Caco-2 (cell line): ENCODE measurements at regions not wholly inside any gene's neighbourhood (a gene's known extent, or its start where the extent isn't known, plus 50 kb on each side); places are given as distances from the start of the nearest gene placed in this dataset.

Experiments
- BruUV-seq: library from RNA; stranded (reverse); fragments of 400-500 nt; replicated peaks from 2 replicates; lab custom pipeline; 2021; lab: Mats Ljungman, UMichigan
- CTCF ChIA-PET: fragments of 300-600 bp; sonication (Branson Sonifier 250); formaldehyde crosslinking; loops from one replicate; lab custom pipeline; 2022; ENCODE audit warnings: antibody characterized with exemption; lab: Charles Lee
- POLR2A ChIA-PET: fragments of 300-600 bp; sonication (Branson Sonifier 250); formaldehyde crosslinking; loops from one replicate; lab custom pipeline; 2022; ENCODE audit warnings: antibody characterized with exemption; lab: Charles Lee
- DNase-seq, 2 experiments: peaks; one replicate each; pipeline versions ENCODE4 v3.0.0 to v3.0.0-alpha.2; 2020 to 2022
- H3K27me3 ChIP-seq: replicated peaks from 2 replicates; pipeline ENCODE4 v1.6.0; 2011; ENCODE audit warnings: low read length; ENCODE audit not compliant: control insufficient read depth, insufficient read depth
- H3K36me3 ChIP-seq: 2 replicates; pipeline ENCODE4 v1.5.1; 2011; ENCODE audit warnings: low read length; ENCODE audit not compliant: control insufficient read depth, insufficient read depth
- H3K4me1 ChIP-seq: fragments of 250-450 bp; sonication (Bioruptor Pico); 2 replicates; pipeline ENCODE4 v1.5.1; 2020; ENCODE audit warnings: mild to moderate bottlenecking
- H3K4me3 ChIP-seq: 2 replicates; pipeline ENCODE4 v1.5.1; 2011; ENCODE audit warnings: low read depth, mild to moderate bottlenecking, control low read depth, low read length
- H3K9me3 ChIP-seq: fragments of 250-450 bp; sonication (Bioruptor Pico); 2 replicates; pipeline ENCODE4 v1.5.1; 2020; ENCODE audit warnings: mild to moderate bottlenecking, moderate library complexity
- H3K27ac Mint-ChIP-seq: one replicate; pipeline ENCODE4 v1.8.0; 2022; ENCODE audit warnings: mixed read lengths; ENCODE audit not compliant: unreplicated experiment
- H3K27me3 Mint-ChIP-seq: one replicate; pipeline ENCODE4 v1.8.0; 2022; ENCODE audit warnings: mixed read lengths; ENCODE audit not compliant: insufficient read depth, unreplicated experiment
- H3K36me3 Mint-ChIP-seq: one replicate; pipeline ENCODE4 v1.8.0; 2022; ENCODE audit warnings: mild to moderate bottlenecking, mixed read lengths; ENCODE audit not compliant: insufficient read depth, unreplicated experiment
- H3K4me1 Mint-ChIP-seq: one replicate; pipeline ENCODE4 v1.8.0; 2022; ENCODE audit warnings: low read depth, mixed read lengths; ENCODE audit not compliant: unreplicated experiment
- H3K4me3 Mint-ChIP-seq: one replicate; pipeline ENCODE4 v1.8.0; 2022; ENCODE audit warnings: mild to moderate bottlenecking, moderate library complexity, mixed read lengths; ENCODE audit not compliant: unreplicated experiment
- H3K9me3 Mint-ChIP-seq: one replicate; pipeline ENCODE4 v1.8.0; 2022; ENCODE audit warnings: mixed read lengths; ENCODE audit not compliant: unreplicated experiment
- intact Hi-C: fragments of 100-400 bp; cut with micrococcal nuclease; formaldehyde crosslinking; loops from one replicate; pipeline ENCODE4 v1.10.0; 2022; ENCODE audit not compliant: unreplicated experiment
- TF ChIP-seq, protein P1 (sequence below), 2 experiments: fragments of 200-600 bp in 1 of 2; IDR thresholded peaks; 1 replicate in 1 of 2; 2 replicates in 1 of 2; pipeline versions ENCODE4 v1.5.1 to v1.8.0; 2011 to 2022; ENCODE audit warnings: antibody characterized with exemption in 1 of 2, control low read depth in 1 of 2, inconsistent platforms in 1 of 2, low read depth in 1 of 2, low read length in 1 of 2, mild to moderate bottlenecking in 1 of 2, moderate library complexity in 1 of 2; ENCODE audit not compliant: insufficient read depth in 1 of 2, severe bottlenecking in 1 of 2, unreplicated experiment in 1 of 2

DNA sequence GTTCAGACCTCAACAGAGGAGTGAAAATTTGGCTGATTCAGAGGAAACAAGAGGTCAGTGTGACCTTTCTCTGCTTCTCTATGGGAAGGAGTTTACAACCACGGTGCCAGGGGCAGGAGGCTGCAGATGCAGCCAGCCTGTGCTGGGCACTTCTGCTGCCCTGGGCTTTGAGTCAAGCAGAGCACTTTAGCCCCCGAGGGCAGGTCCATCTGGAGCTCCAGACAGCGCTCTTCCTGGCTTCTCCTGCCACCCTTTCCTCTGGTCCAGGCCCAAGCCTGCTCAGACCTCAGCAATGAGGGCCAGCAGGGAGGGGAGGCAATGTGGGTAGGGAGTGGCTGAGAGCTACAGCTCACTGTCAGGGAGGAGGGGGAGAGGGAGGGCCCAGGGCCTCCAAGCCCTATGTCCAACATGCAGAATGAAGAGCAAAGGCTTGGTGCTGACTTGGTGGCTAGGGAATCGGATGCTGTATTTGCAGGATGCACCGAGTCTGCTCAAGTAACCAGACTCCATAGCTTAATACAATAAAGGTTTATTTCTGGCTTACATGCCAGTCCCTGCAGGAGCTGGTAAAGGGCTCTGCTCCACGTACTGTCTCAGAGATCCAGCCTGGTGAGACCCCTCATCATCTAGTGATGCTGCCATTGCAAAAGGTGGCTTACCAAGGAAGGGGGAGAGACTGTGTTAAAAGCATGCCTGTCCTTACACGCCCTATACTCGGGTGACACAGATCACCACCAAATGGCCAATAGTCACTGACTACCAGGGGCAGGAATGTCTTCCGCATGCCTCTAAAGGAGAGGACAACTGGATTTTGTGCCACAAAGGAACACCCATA lies 481.6 kb downstream of the RPS24 start:
- H3K9me3 Mint-ChIP-seq: no peaks in the 10 kb centered on the region
- no TSS peak for BruUV-seq

DNA sequence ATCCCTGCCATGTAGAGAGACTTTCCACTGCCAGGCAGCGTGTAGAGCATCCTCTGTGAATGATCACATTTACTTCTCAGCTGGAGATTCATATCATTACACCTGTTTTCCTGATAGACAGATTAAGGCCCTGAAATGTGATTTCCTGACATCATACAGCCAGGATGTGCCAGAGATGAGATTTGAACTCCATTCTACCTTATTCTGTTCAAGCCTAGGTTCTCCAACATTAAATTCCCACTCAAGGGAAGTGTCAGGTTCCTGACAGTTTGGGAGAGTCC lies 482.1 kb downstream of the RPS24 start:
- H3K27ac Mint-ChIP-seq: no peak overlapping the region
- ChIA-PET POLR2A (no interaction called here), CTCF (no interaction called here)
- no peaks in the 10 kb centered on the region for H3K36me3 ChIP-seq
- H3K9me3 Mint-ChIP-seq: no peaks in the 10 kb centered on the region
- H3K9me3 ChIP-seq: no peaks in the 10 kb centered on the region
- no peak for DNase-seq
- BruUV-seq: no TSS peak
- H3K4me3 ChIP-seq: no peak overlapping the region
- no peaks in the 10 kb centered on the region for H3K4me1 Mint-ChIP-seq
- H3K4me1 ChIP-seq: no peaks in the 10 kb centered on the region
- TF ChIP-seq, protein P1, sequence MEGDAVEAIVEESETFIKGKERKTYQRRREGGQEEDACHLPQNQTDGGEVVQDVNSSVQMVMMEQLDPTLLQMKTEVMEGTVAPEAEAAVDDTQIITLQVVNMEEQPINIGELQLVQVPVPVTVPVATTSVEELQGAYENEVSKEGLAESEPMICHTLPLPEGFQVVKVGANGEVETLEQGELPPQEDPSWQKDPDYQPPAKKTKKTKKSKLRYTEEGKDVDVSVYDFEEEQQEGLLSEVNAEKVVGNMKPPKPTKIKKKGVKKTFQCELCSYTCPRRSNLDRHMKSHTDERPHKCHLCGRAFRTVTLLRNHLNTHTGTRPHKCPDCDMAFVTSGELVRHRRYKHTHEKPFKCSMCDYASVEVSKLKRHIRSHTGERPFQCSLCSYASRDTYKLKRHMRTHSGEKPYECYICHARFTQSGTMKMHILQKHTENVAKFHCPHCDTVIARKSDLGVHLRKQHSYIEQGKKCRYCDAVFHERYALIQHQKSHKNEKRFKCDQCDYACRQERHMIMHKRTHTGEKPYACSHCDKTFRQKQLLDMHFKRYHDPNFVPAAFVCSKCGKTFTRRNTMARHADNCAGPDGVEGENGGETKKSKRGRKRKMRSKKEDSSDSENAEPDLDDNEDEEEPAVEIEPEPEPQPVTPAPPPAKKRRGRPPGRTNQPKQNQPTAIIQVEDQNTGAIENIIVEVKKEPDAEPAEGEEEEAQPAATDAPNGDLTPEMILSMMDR (IDR thresholded peaks at IDR 0.05; ENCODE audit: insufficient read depth in 1 of 2, low read depth in 1 of 2, low read length in 1 of 2, severe bottlenecking in 1 of 2, unreplicated experiment in 1 of 2): no peak
- intact Hi-C loops: no loop called here
- H3K4me3 Mint-ChIP-seq: no peak overlapping the region
- H3K27me3 Mint-ChIP-seq: no peaks in the 10 kb centered on the region
- no peaks in the 10 kb centered on the region for H3K27me3 ChIP-seq
- H3K36me3 Mint-ChIP-seq: no peaks in the 10 kb centered on the region

More for the DNA sequence above, 481.6 kb downstream of the RPS24 start:
- H3K27me3 Mint-ChIP-seq: no peaks in the 10 kb centered on the region
- ChIA-PET CTCF (no interaction called here), POLR2A (no interaction called here)
- intact Hi-C loops: no loop called here
- H3K4me3 Mint-ChIP-seq: no peak overlapping the region
- TF ChIP-seq, protein P1 (IDR thresholded peaks at IDR 0.05; ENCODE audit: insufficient read depth in 1 of 2, low read depth in 1 of 2, low read length in 1 of 2, severe bottlenecking in 1 of 2, unreplicated experiment in 1 of 2): no peak
- Histone ChIP-seq H3K27me3 (no peaks in the 10 kb centered on the region), H3K4me3 (no peak overlapping the region), H3K36me3 (no peaks in the 10 kb centered on the region), H3K4me1 (no peaks in the 10 kb centered on the region), H3K9me3 (no peaks in the 10 kb centered on the region)
- no peaks in the 10 kb centered on the region for H3K4me1 Mint-ChIP-seq
- H3K36me3 Mint-ChIP-seq: no peaks in the 10 kb centered on the region
- H3K27ac Mint-ChIP-seq: no peak overlapping the region
- no peak for DNase-seq

- BruUV-seq: no TSS peak
- Histone ChIP-seq H3K27me3 (no peaks in the 10 kb centered on the region), H3K9me3 (no peaks in the 10 kb centered on the region), H3K4me3 (no peak overlapping the region), H3K4me1 (peaks cover 1% of the 10 kb centered on the region; the same call in 1 of the 2 replicates), H3K36me3 (no peaks in the 10 kb centered on the region)
- H3K36me3 Mint-ChIP-seq: no peaks in the 10 kb centered on the region
- DNase-seq: no peak
- intact Hi-C loops: no loop called here
- no peaks in the 10 kb centered on the region for H3K9me3 Mint-ChIP-seq
- no peak overlapping the region for H3K4me3 Mint-ChIP-seq
- no peaks in the 10 kb centered on the region for H3K4me1 Mint-ChIP-seq
- ChIA-PET CTCF (no interaction called here), POLR2A (no interaction called here)
- TF ChIP-seq, protein P1 (IDR thresholded peaks at IDR 0.05; ENCODE audit: insufficient read depth in 1 of 2, low read depth in 1 of 2, low read length in 1 of 2, severe bottlenecking in 1 of 2, unreplicated experiment in 1 of 2): no peak
- H3K27me3 Mint-ChIP-seq: no peaks in the 10 kb centered on the region
- no peak overlapping the region for H3K27ac Mint-ChIP-seq
Observed at GRCh38 chr10:78516236-78516635, 482.6 kb downstream of the RPS24 start.
